ENCODE measurements at regions not wholly inside any gene's neighbourhood (a gene's known extent, or its start where the extent isn't known, plus 50 kb on each side); places are given as distances from the start of the nearest gene placed in this dataset.

GRCh38 chr6:15882915-15883314, 220.1 kb upstream of the DTNBP1 start:
- CTCF ChIA-PET = no interaction called here

GRCh38 chr6:15882345-15882744, 219.5 kb upstream of the DTNBP1 start:
- DNase-seq (ENCODE audit: unreplicated experiment) = no peak
- Mint-ChIP-seq H3K36me3 (ENCODE audit: insufficient read depth, unreplicated experiment) (no peaks in the 10 kb centered on the region), H3K27me3 (ENCODE audit: insufficient read depth, unreplicated experiment) (no peaks in the 10 kb centered on the region), H3K4me3 (ENCODE audit: unreplicated experiment) (no peak overlapping the region), H3K9me3 (ENCODE audit: unreplicated experiment) (no peaks in the 10 kb centered on the region), H3K4me1 (ENCODE audit: insufficient read depth, unreplicated experiment) (peaks cover 16% of the 10 kb centered on the region), H3K27ac (ENCODE audit: low read depth, unreplicated experiment) (no peak overlapping the region)
- BruUV-seq (replicated peaks) = no TSS peak
- ChIA-PET CTCF (no interaction called here), POLR2A (no interaction called here)
- intact Hi-C loops (cut with micrococcal nuclease) = no loop called here
- TF ChIP-seq, protein P1, sequence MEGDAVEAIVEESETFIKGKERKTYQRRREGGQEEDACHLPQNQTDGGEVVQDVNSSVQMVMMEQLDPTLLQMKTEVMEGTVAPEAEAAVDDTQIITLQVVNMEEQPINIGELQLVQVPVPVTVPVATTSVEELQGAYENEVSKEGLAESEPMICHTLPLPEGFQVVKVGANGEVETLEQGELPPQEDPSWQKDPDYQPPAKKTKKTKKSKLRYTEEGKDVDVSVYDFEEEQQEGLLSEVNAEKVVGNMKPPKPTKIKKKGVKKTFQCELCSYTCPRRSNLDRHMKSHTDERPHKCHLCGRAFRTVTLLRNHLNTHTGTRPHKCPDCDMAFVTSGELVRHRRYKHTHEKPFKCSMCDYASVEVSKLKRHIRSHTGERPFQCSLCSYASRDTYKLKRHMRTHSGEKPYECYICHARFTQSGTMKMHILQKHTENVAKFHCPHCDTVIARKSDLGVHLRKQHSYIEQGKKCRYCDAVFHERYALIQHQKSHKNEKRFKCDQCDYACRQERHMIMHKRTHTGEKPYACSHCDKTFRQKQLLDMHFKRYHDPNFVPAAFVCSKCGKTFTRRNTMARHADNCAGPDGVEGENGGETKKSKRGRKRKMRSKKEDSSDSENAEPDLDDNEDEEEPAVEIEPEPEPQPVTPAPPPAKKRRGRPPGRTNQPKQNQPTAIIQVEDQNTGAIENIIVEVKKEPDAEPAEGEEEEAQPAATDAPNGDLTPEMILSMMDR (IDR thresholded peaks at IDR 0.05; ENCODE audit: unreplicated experiment) = no peak

More at GRCh38 chr6:15882915-15883314, 220.1 kb upstream of the DTNBP1 start:
- DNase-seq (ENCODE audit: unreplicated experiment) = no peak
- TF ChIP-seq, protein P1 (IDR thresholded peaks at IDR 0.05; ENCODE audit: unreplicated experiment) = no peak
- intact Hi-C loops (cut with micrococcal nuclease) = no loop called here
- Mint-ChIP-seq H3K36me3 (ENCODE audit: insufficient read depth, unreplicated experiment) (no peaks in the 10 kb centered on the region), H3K4me3 (ENCODE audit: unreplicated experiment) (no peak overlapping the region), H3K9me3 (ENCODE audit: unreplicated experiment) (no peaks in the 10 kb centered on the region), H3K27ac (ENCODE audit: low read depth, unreplicated experiment) (no peak overlapping the region), H3K4me1 (ENCODE audit: insufficient read depth, unreplicated experiment) (peaks cover 16% of the 10 kb centered on the region), H3K27me3 (ENCODE audit: insufficient read depth, unreplicated experiment) (no peaks in the 10 kb centered on the region)
- POLR2A ChIA-PET = no interaction called here
- no TSS peak for BruUV-seq (replicated peaks)

GRCh38 chr6:15881150-15881549, 218.3 kb upstream of the DTNBP1 start:
- peaks cover 22% of the 10 kb centered on the region for H3K4me1 Mint-ChIP-seq (ENCODE audit: insufficient read depth, unreplicated experiment)
- intact Hi-C loops (cut with micrococcal nuclease) = no loop called here
- ChIA-PET POLR2A (no interaction called here), CTCF (no interaction called here)
- no TSS peak for BruUV-seq (replicated peaks)
- H3K27ac Mint-ChIP-seq (ENCODE audit: low read depth, unreplicated experiment) = no peak overlapping the region
- H3K4me3 Mint-ChIP-seq (ENCODE audit: unreplicated experiment) = no peak overlapping the region
- H3K36me3 Mint-ChIP-seq (ENCODE audit: insufficient read depth, unreplicated experiment) = no peaks in the 10 kb centered on the region
- no peaks in the 10 kb centered on the region for H3K27me3 Mint-ChIP-seq (ENCODE audit: insufficient read depth, unreplicated experiment)
- no peaks in the 10 kb centered on the region for H3K9me3 Mint-ChIP-seq (ENCODE audit: unreplicated experiment)
- DNase-seq (ENCODE audit: unreplicated experiment) = no peak
- TF ChIP-seq, protein P1 (IDR thresholded peaks at IDR 0.05; ENCODE audit: unreplicated experiment) = no peak

DNA sequence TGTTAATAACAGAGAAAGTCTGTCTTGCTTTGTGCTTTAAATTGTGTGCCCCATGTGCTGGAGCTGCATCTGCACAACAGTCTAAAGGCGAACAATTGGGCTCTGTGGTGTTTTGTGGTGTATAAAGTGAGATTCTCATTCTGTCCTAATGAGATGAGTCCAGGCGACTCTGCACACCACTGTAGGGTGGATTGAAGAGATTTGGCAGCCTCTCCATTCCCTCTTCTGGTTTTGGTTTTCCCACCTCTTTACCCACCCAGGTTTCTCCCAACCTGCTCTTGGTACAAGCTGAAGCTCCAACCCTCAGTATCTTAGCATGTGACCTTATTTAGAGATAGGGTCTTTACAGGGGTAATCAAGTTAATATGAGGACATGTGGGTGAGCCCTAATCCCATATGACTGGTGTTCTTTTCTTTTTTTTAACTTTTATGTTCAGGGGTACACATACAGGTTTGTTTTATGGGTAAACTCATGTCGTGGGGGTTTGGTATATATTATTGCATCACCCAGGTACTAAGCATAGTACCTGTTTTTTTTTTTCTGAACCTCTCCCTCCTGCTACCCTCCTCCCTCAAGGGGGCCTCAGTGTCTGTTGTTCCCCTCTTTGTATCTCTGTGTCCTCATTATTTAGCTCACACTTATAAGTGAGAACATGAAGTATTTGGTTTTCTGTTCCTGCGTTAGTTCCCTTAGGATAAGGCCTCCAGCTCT, 217.6 kb upstream of the DTNBP1 start:
- Mint-ChIP-seq H3K27ac (ENCODE audit: low read depth, unreplicated experiment) (no peak overlapping the region), H3K36me3 (ENCODE audit: insufficient read depth, unreplicated experiment) (no peaks in the 10 kb centered on the region), H3K9me3 (ENCODE audit: unreplicated experiment) (no peaks in the 10 kb centered on the region), H3K4me3 (ENCODE audit: unreplicated experiment) (no peak overlapping the region), H3K4me1 (ENCODE audit: insufficient read depth, unreplicated experiment) (peaks cover 25% of the 10 kb centered on the region), H3K27me3 (ENCODE audit: insufficient read depth, unreplicated experiment) (no peaks in the 10 kb centered on the region)
- no TSS peak for BruUV-seq (replicated peaks)
- intact Hi-C loops (cut with micrococcal nuclease) = no loop called here
- TF ChIP-seq, protein P1 (IDR thresholded peaks at IDR 0.05; ENCODE audit: unreplicated experiment) = no peak
- DNase-seq (ENCODE audit: unreplicated experiment) = no peak
- POLR2A ChIA-PET = interaction anchor here (1.0 kb wide), 1 partner anchor 11 kb away, joined by 3 read pairs; no protein-coding TSS in a partner anchor
- CTCF ChIA-PET = interaction anchor here (0.7 to 1.4 kb wide), 2 partner anchors 13 to 303 kb away, joined by 3 read pairs; no protein-coding TSS in a partner anchor

Data from MCF 10A (cell line).